Spleen (tissue), 11 donors: ENCODE measurements at regions not wholly inside any gene's neighbourhood (a gene's known extent, or its start where the extent isn't known, plus 50 kb on each side); places are given as distances from the start of the nearest gene placed in this dataset.

Experiments
- DNase-seq: peaks from one replicate; pipeline ENCODE4 v3.0.0-alpha.2; 2020
- H3K27ac ChIP-seq, 8 donors: fragments of 200-600 bp; sonication (generic) in 7 of 8; 1 replicate in 4 of 8; 2 replicates in 4 of 8; pipeline versions ENCODE4 v1.5.0 to v1.8.0; 2016 to 2021; ENCODE audit warnings: inconsistent platforms in 4 of 8, mild to moderate bottlenecking in 4 of 8, moderate library complexity in 1 of 8
- H3K27me3 ChIP-seq, 7 donors: fragments of 200-600 bp; sonication (generic) in 6 of 7; replicated peaks in 1 of 7; 1 replicate in 4 of 7; 2 replicates in 3 of 7; pipeline versions ENCODE4 v1.5.0 to v1.8.0; 2016 to 2021; ENCODE audit warnings: inconsistent platforms in 3 of 7, mild to moderate bottlenecking in 1 of 7
- H3K36me3 ChIP-seq, 6 donors: fragments of 200-600 bp; sonication (generic) in 5 of 6; 1 replicate in 4 of 6; 2 replicates in 2 of 6; pipeline versions ENCODE4 v1.5.0 to v1.8.0; 2016 to 2021; ENCODE audit warnings: inconsistent platforms in 2 of 6
- H3K4me1 ChIP-seq, 6 donors: fragments of 200-600 bp; sonication (generic) in 5 of 6; 1 replicate in 3 of 6; 2 replicates in 3 of 6; pipeline versions ENCODE4 v1.5.0 to v1.8.0; 2016 to 2021; ENCODE audit warnings: inconsistent platforms in 3 of 6
- H3K4me3 ChIP-seq, 8 donors: fragments of 200-600 bp; sonication (generic) in 7 of 8; 1 replicate in 4 of 8; 2 replicates in 4 of 8; pipeline versions ENCODE4 v1.5.0 to v1.8.0; 2016 to 2021; ENCODE audit warnings: inconsistent platforms in 4 of 8, mild to moderate bottlenecking in 4 of 8, moderate library complexity in 2 of 8
- H3K9me3 ChIP-seq, 8 donors: fragments of 200-600 bp; sonication (generic) in 7 of 8; 1 replicate in 4 of 8; 2 replicates in 4 of 8; pipeline versions ENCODE4 v1.5.0 to v1.8.0; 2016 to 2021; ENCODE audit warnings: inconsistent platforms in 4 of 8
- CTCF ChIP-seq, 11 experiments: fragments of 200-600 bp in 7 of 11; fragments of 450-650 bp in 4 of 11; sonication (generic) in 4 of 11; IDR thresholded peaks in 8 of 11; conservative IDR thresholded peaks in 3 of 11; 1 replicate in 7 of 11; 2 replicates in 4 of 11; pipeline versions ENCODE4 v1.4.0 to v1.8.0; 2016 to 2021; ENCODE audit warnings: antibody characterized with exemption in 11 of 11, inconsistent platforms in 4 of 11, mild to moderate bottlenecking in 1 of 11
- POLR2A ChIP-seq, 3 donors: fragments of 450-650 bp; IDR thresholded peaks; one replicate each; pipeline ENCODE4 v1.5.1; 2017; ENCODE audit warnings: antibody characterized with exemption in 3 of 3, mild to moderate bottlenecking in 1 of 3
- POLR2AphosphoS5 ChIP-seq, 3 donors: sonication (generic); formaldehyde crosslinking; IDR thresholded peaks; one replicate each; pipeline ENCODE4 v1.5.1; 2017; ENCODE audit warnings: antibody characterized with exemption in 3 of 3
- WGBS, 5 donors: extraction: QIAGEN DNeasy Blood & Tissue Kit in 3 of 5; methylation state at CpG; one replicate each; pipeline versions ENCODE4 v1.1.5 to v1.1.7; 2013 to 2018; 5-methylcytosine and 5-hydroxymethylcytosine counted together
- intact Hi-C: fragments of 100-400 bp; cut with DNase I; formaldehyde crosslinking; loops from one replicate; pipeline ENCODE4 v1.15.0; 2023; ENCODE audit warnings: low total_unique reads
- donor health status: healthy with polysubstance abuse.
- donor health status: DM: no; HTN: no; CAD: no; lungs with moderate emphysema.
- donor health status: DM: no; HTN: no; CAD: no.
- donor health status: Bipolar disorder and iron deficiency.
- donor health status: healthy.
- donor health status: DM: no; HTN: no; CAD: no.
- donor health status: DM: yes; HTN: yes; CAD: no.

GRCh38 chr21:31490443-31490842 lies 146.4 kb upstream of the TIAM1 start:
- peak; percentile 23 for DNase-seq
- TF ChIP-seq POLR2A (IDR thresholded peaks at IDR 0.05), result no peak
- no peak for TF ChIP-seq CTCF (IDR thresholded peaks at IDR 0.05 in 8 of 11, conservative IDR thresholded peaks at IDR 0.05 in 3 of 11)
- TF ChIP-seq POLR2AphosphoS5 (IDR thresholded peaks at IDR 0.05), result no peak
- WGBS, 5 donors, result 83 to 100% (median 95%) methylated on average over 2 of the region's 2 CpGs
- no peak overlapping the region for H3K27ac ChIP-seq
- peaks cover 0 to 14% (median 7%) of the 10 kb centered on the region in 8 donors for H3K9me3 ChIP-seq
- no peaks in the 10 kb centered on the region for H3K36me3 ChIP-seq
- no peaks in the 10 kb centered on the region for H3K27me3 ChIP-seq
- H3K4me3 ChIP-seq, result no peak overlapping the region
- no peaks in the 10 kb centered on the region for H3K4me1 ChIP-seq
- intact Hi-C loops, result no loop called here

GRCh38 chr21:31489726-31490125 lies 145.7 kb upstream of the TIAM1 start:
- Histone ChIP-seq H3K4me1 (no peaks in the 10 kb centered on the region), H3K4me3 (no peak overlapping the region), H3K9me3 (peaks cover 0 to 21% (median 14%) of the 10 kb centered on the region in 8 donors), H3K27me3 (no peaks in the 10 kb centered on the region), H3K36me3 (no peaks in the 10 kb centered on the region), H3K27ac (no peak overlapping the region)
- intact Hi-C loops, result no loop called here
- TF ChIP-seq POLR2AphosphoS5 (IDR thresholded peaks at IDR 0.05) (no peak), POLR2A (IDR thresholded peaks at IDR 0.05) (no peak), CTCF (IDR thresholded peaks at IDR 0.05 in 8 of 11, conservative IDR thresholded peaks at IDR 0.05 in 3 of 11) (no peak)
- 72 to 96% (median 85%) methylated on average over 2 of the region's 2 CpGs for WGBS, 5 donors
- DNase-seq, result peak; percentile 1

GRCh38 chr21:31489014-31489413 lies 145.0 kb upstream of the TIAM1 start:
- Histone ChIP-seq H3K36me3 (no peaks in the 10 kb centered on the region), H3K9me3 (peaks cover 0 to 29% (median 19%) of the 10 kb centered on the region in 8 donors), H3K4me3 (no peak overlapping the region), H3K4me1 (no peaks in the 10 kb centered on the region), H3K27ac (no peak overlapping the region), H3K27me3 (no peaks in the 10 kb centered on the region)
- DNase-seq, result peak; percentile 7
- intact Hi-C loops, result no loop called here
- 78 to 89% (median 82%) methylated on average over 6 of the region's 6 CpGs for WGBS, 5 donors
- TF ChIP-seq POLR2AphosphoS5 (IDR thresholded peaks at IDR 0.05) (no peak), CTCF (IDR thresholded peaks at IDR 0.05 in 8 of 11, conservative IDR thresholded peaks at IDR 0.05 in 3 of 11) (no peak), POLR2A (IDR thresholded peaks at IDR 0.05) (no peak)

GRCh38 chr21:31484219-31484618 lies 140.2 kb upstream of the TIAM1 start:
- Histone ChIP-seq H3K4me3 (no peak overlapping the region), H3K4me1 (no peaks in the 10 kb centered on the region), H3K27me3 (no peaks in the 10 kb centered on the region), H3K27ac (no peak overlapping the region), H3K36me3 (no peaks in the 10 kb centered on the region), H3K9me3 (peaks cover 0 to 64% (median 40%) of the 10 kb centered on the region in 8 donors)
- intact Hi-C loops, result no loop called here
- TF ChIP-seq POLR2AphosphoS5 (IDR thresholded peaks at IDR 0.05) (no peak), CTCF (IDR thresholded peaks at IDR 0.05 in 8 of 11, conservative IDR thresholded peaks at IDR 0.05 in 3 of 11) (no peak), POLR2A (IDR thresholded peaks at IDR 0.05) (no peak)
- no peak for DNase-seq
- WGBS, 5 donors, result 84 to 96% (median 88%) methylated on average over 5 of the region's 5 CpGs
